HG02588 (cell line): ENCODE measurements at regions not wholly inside any gene's neighbourhood (a gene's known extent, or its start where the extent isn't known, plus 50 kb on each side); places are given as distances from the start of the nearest gene placed in this dataset.

Experiments
- ATAC-seq: cut with Tn5 transposase; IDR thresholded peaks from one replicate; pipeline ENCODE4 v1.9.1; 2021; ENCODE audit warnings: mild to moderate bottlenecking, moderate library complexity; ENCODE audit not compliant: unreplicated experiment

GRCh38 chr18:44473394-44474066, 207.2 kb upstream of the SETBP1 start:
- no peak for ATAC-seq

- no peak for ATAC-seq
Observed at GRCh38 chr18:44474067-44474411, 206.6 kb upstream of the SETBP1 start.

GRCh38 chr18:44474591-44474990, 206.1 kb upstream of the SETBP1 start:
- no peak for ATAC-seq

GRCh38 chr18:44482761-44483160, 197.9 kb upstream of the SETBP1 start:
- no peak for ATAC-seq

GRCh38 chr18:44495151-44495550, 185.5 kb upstream of the SETBP1 start:
- no peak for ATAC-seq

GRCh38 chr18:44497311-44497710, 183.4 kb upstream of the SETBP1 start:
- no peak for ATAC-seq

GRCh38 chr18:44497757-44498490, 182.8 kb upstream of the SETBP1 start:
- no peak for ATAC-seq

- ATAC-seq = no peak
Observed at GRCh38 chr18:44500808-44501610, 179.7 kb upstream of the SETBP1 start.

- no peak for ATAC-seq
Observed at GRCh38 chr18:44502221-44502620, 178.5 kb upstream of the SETBP1 start.

- no peak for ATAC-seq
Observed at GRCh38 chr18:44502790-44503189, 177.9 kb upstream of the SETBP1 start.

- no peak for ATAC-seq
Observed at GRCh38 chr18:44503854-44504253, 176.8 kb upstream of the SETBP1 start.

GRCh38 chr18:44507729-44508325, 172.9 kb upstream of the SETBP1 start:
- ATAC-seq = peak; percentile 70

- no peak for ATAC-seq
Observed at GRCh38 chr18:44508474-44508873, 172.2 kb upstream of the SETBP1 start.

- no peak for ATAC-seq
Observed at GRCh38 chr18:44509048-44509447, 171.6 kb upstream of the SETBP1 start.

GRCh38 chr18:44510390-44510789, 170.3 kb upstream of the SETBP1 start:
- ATAC-seq = no peak

- ATAC-seq = no peak
Observed at GRCh38 chr18:44513233-44513632, 167.5 kb upstream of the SETBP1 start.

- ATAC-seq = no peak
Observed at GRCh38 chr18:44514106-44514505, 166.6 kb upstream of the SETBP1 start.

GRCh38 chr18:44514766-44515165, 165.9 kb upstream of the SETBP1 start:
- no peak for ATAC-seq

- no peak for ATAC-seq
Observed at GRCh38 chr18:44516450-44516849, 164.2 kb upstream of the SETBP1 start.

GRCh38 chr18:44517136-44517535, 163.6 kb upstream of the SETBP1 start:
- ATAC-seq = no peak

- ATAC-seq = no peak
Observed at GRCh38 chr18:44518091-44518615, 162.5 kb upstream of the SETBP1 start.
